ENCODE measurements at regions not wholly inside any gene's neighbourhood (a gene's known extent, or its start where the extent isn't known, plus 50 kb on each side); places are given as distances from the start of the nearest gene placed in this dataset.

GRCh38 chr2:45289997-45290709 is 280.9 kb upstream of the SIX2 start:
- no peak overlapping the region for H3K9ac ChIP-seq (ENCODE audit: low read depth in 1 of 2, low read length in 2 of 2)
- H3K27me3 ChIP-seq (ENCODE audit: control insufficient read depth in 4 of 4, insufficient read depth in 4 of 4, low read length in 3 of 4) = no peaks in the 10 kb centered on the region
- H3K4me1 ChIP-seq (ENCODE audit: control insufficient read depth in 4 of 4, insufficient read depth in 4 of 4, low read length in 3 of 4) = no peaks in the 10 kb centered on the region
- H3K9me3 ChIP-seq (ENCODE audit: control insufficient read depth in 4 of 4, low read length in 3 of 4) = no peaks in the 10 kb centered on the region
- H3K27ac ChIP-seq (ENCODE audit: low read depth in 1 of 2, low read length in 2 of 2) = no peak overlapping the region
- DNase-seq (ENCODE audit: low spot score) = no peak
- no peak overlapping the region for H3K4me3 ChIP-seq (ENCODE audit: low read depth in 1 of 3, low read length in 3 of 3)
- WGBS = 95% methylated on average over 6 of the region's 6 CpGs
- TF ChIP-seq EGR1 (IDR thresholded peaks at IDR 0.05; ENCODE audit: low read depth in 2 of 2) (no peak), ATF3 (IDR thresholded peaks at IDR 0.05) (no peak), RAD21 (IDR thresholded peaks at IDR 0.05) (no peak), JUND (IDR thresholded peaks at IDR 0.05) (no peak), REST (IDR thresholded peaks at IDR 0.05) (no peak)
- no peaks in the 10 kb centered on the region for H3K36me3 ChIP-seq (ENCODE audit: control insufficient read depth in 4 of 4, insufficient read depth in 3 of 4, low read depth in 1 of 4, low read length in 3 of 4)

GRCh38 chr2:45288532-45289417 is 279.5 kb upstream of the SIX2 start:
- no peaks in the 10 kb centered on the region for H3K9me3 ChIP-seq (ENCODE audit: control insufficient read depth in 4 of 4, low read length in 3 of 4)
- no peak overlapping the region for H3K4me3 ChIP-seq (ENCODE audit: low read depth in 1 of 3, low read length in 3 of 3)
- no peaks in the 10 kb centered on the region for H3K4me1 ChIP-seq (ENCODE audit: control insufficient read depth in 4 of 4, insufficient read depth in 4 of 4, low read length in 3 of 4)
- no peaks in the 10 kb centered on the region for H3K27me3 ChIP-seq (ENCODE audit: control insufficient read depth in 4 of 4, insufficient read depth in 4 of 4, low read length in 3 of 4)
- DNase-seq (ENCODE audit: low spot score) = no peak
- no peaks in the 10 kb centered on the region for H3K36me3 ChIP-seq (ENCODE audit: control insufficient read depth in 4 of 4, insufficient read depth in 3 of 4, low read depth in 1 of 4, low read length in 3 of 4)
- 90% methylated on average over 6 of the region's 6 CpGs for whole genome bisulfite sequencing
- H3K9ac ChIP-seq (ENCODE audit: low read depth in 1 of 2, low read length in 2 of 2) = no peak overlapping the region
- TF ChIP-seq FOXA2 (IDR thresholded peaks at IDR 0.05) = no peak
- TF ChIP-seq ATF3 (IDR thresholded peaks at IDR 0.05) = no peak
- no peak for TF ChIP-seq HNF4A (conservative IDR thresholded peaks at IDR 0.05)
- no peak for TF ChIP-seq ZBTB33 (IDR thresholded peaks at IDR 0.05)
- TF ChIP-seq MAX (IDR thresholded peaks at IDR 0.05) = no peak
- H3K27ac ChIP-seq (ENCODE audit: low read depth in 1 of 2, low read length in 2 of 2) = no peak overlapping the region
